ENCODE measurements at regions not wholly inside any gene's neighbourhood (a gene's known extent, or its start where the extent isn't known, plus 50 kb on each side); places are given as distances from the start of the nearest gene placed in this dataset.

GRCh38 chr2:6287406-6287805 lies 578.3 kb downstream of the CMPK2 start (continued):
- no peak for TF ChIP-seq ATF2 (IDR thresholded peaks at IDR 0.05; ENCODE audit: low read length)

Measured in H1 (cell line).